ENCODE measurements at regions not wholly inside any gene's neighbourhood (a gene's known extent, or its start where the extent isn't known, plus 50 kb on each side); places are given as distances from the start of the nearest gene placed in this dataset.

GRCh38 chr6:14625173-14625895 is 507.8 kb downstream of the CD83 start:
- peaks cover 5 to 17% of the 10 kb centered on the region in 2 experiments; a peak in 3 of 4 replicates for H3K4me1 ChIP-seq (ENCODE audit: control insufficient read depth in 1 of 2, insufficient read depth in 2 of 2, low read length in 2 of 2)
- H3K4me2 ChIP-seq (ENCODE audit: low read length) = no peak overlapping the region
- ChIA-PET CTCF (no interaction called here), POLR2A (no interaction called here), RAD21 (ENCODE audit: low non-redundant PET in 1 of 2, low total read pairs in 2 of 2, uncharacterized antibody in 2 of 2, unreplicated experiment in 2 of 2) (no interaction called here)
- no peaks in the 10 kb centered on the region for H3K36me3 ChIP-seq (ENCODE audit: control insufficient read depth in 1 of 2, insufficient read depth in 2 of 2, low read length in 2 of 2)
- no peaks in the 10 kb centered on the region for H4K20me1 ChIP-seq (ENCODE audit: insufficient read depth)
- H3K79me2 ChIP-seq (ENCODE audit: insufficient read depth, low read length) = no peaks in the 10 kb centered on the region
- H3K9me3 ChIP-seq (ENCODE audit: control insufficient read depth in 1 of 2, insufficient read depth in 1 of 2, low read depth in 1 of 2, low read length in 2 of 2) = no peaks in the 10 kb centered on the region
- TF ChIP-seq CEBPB (IDR thresholded peaks at IDR 0.05; ENCODE audit: low read depth) (no peak), ZNF274 (IDR thresholded peaks at IDR 0.05; ENCODE audit: low read depth, low read length) (no peak), YY1 (IDR thresholded peaks at IDR 0.05; ENCODE audit: extremely low read depth, insufficient replicate concordance, low read depth, low read length) (no peak), ELF1 (IDR thresholded peaks at IDR 0.05; ENCODE audit: borderline replicate concordance, low read depth) (no peak), ZFX (IDR thresholded peaks at IDR 0.05) (no peak), ZBTB33 (IDR thresholded peaks at IDR 0.05; ENCODE audit: extremely low read depth, insufficient replicate concordance, low read length) (no peak)
- TF ChIP-seq, protein P1, sequence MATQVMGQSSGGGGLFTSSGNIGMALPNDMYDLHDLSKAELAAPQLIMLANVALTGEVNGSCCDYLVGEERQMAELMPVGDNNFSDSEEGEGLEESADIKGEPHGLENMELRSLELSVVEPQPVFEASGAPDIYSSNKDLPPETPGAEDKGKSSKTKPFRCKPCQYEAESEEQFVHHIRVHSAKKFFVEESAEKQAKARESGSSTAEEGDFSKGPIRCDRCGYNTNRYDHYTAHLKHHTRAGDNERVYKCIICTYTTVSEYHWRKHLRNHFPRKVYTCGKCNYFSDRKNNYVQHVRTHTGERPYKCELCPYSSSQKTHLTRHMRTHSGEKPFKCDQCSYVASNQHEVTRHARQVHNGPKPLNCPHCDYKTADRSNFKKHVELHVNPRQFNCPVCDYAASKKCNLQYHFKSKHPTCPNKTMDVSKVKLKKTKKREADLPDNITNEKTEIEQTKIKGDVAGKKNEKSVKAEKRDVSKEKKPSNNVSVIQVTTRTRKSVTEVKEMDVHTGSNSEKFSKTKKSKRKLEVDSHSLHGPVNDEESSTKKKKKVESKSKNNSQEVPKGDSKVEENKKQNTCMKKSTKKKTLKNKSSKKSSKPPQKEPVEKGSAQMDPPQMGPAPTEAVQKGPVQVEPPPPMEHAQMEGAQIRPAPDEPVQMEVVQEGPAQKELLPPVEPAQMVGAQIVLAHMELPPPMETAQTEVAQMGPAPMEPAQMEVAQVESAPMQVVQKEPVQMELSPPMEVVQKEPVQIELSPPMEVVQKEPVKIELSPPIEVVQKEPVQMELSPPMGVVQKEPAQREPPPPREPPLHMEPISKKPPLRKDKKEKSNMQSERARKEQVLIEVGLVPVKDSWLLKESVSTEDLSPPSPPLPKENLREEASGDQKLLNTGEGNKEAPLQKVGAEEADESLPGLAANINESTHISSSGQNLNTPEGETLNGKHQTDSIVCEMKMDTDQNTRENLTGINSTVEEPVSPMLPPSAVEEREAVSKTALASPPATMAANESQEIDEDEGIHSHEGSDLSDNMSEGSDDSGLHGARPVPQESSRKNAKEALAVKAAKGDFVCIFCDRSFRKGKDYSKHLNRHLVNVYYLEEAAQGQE (IDR thresholded peaks at IDR 0.05; ENCODE audit: low read depth) = no peak
- intact Hi-C loops (cut with micrococcal nuclease) = no loop called here
- no TSS peak for BruUV-seq (replicated peaks)
- DNase-seq (ENCODE audit: low read depth, low spot score) (no peak), ATAC-seq (no peak)
- no peaks in the 10 kb centered on the region for H3K27me3 ChIP-seq (ENCODE audit: insufficient read depth, low read length)
- H3K4me3 ChIP-seq (replicated peaks in 1 of 2; ENCODE audit: low read depth in 1 of 2, low read length in 2 of 2) = no peak overlapping the region
- no peak overlapping the region for H3K27ac ChIP-seq (ENCODE audit: low read depth, low read length)
- no peak overlapping the region for H2AFZ ChIP-seq (ENCODE audit: low read depth, low read length, poor library complexity, severe bottlenecking)
- H3K9ac ChIP-seq (ENCODE audit: low read length) = no peak overlapping the region
- H3K9me2 ChIP-seq (ENCODE audit: insufficient read depth) = no peaks in the 10 kb centered on the region

Data from HCT116 (cell line).